ENCODE measurements at regions not wholly inside any gene's neighbourhood (a gene's known extent, or its start where the extent isn't known, plus 50 kb on each side); places are given as distances from the start of the nearest gene placed in this dataset.

DNA sequence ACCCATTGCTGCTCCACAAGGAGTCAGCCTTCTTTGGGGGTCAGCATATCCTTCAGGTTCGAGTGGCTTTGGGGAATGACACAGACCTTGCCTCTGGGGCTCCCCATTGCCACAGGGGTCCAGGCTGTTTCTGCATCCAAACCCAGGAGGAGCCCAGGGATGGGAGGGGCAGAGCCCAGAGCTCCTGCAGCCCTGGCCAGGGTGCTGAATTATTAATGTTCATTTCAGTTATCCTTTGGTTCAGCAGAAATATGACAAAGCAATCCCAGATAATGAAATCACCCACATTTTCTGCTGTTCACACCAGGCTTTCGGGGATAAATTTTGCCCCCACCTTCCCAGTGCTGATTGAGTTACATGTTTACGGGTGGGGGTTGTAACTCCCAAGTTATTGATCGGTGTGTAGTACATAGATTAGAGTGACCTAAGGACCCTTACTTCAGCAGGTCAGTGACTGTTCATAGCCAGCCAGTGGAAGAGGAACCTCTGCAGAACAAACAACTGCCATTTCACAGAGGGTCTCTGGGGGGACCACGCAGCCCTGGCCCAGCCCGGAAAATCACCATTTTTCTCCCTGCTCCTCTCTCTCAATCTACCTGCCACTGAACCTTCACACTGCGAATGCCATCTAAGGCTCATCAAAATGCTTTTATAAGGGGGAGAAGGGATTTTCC lies 240.3 kb upstream of the N4BP1 start:
- TF ChIP-seq, protein P1, sequence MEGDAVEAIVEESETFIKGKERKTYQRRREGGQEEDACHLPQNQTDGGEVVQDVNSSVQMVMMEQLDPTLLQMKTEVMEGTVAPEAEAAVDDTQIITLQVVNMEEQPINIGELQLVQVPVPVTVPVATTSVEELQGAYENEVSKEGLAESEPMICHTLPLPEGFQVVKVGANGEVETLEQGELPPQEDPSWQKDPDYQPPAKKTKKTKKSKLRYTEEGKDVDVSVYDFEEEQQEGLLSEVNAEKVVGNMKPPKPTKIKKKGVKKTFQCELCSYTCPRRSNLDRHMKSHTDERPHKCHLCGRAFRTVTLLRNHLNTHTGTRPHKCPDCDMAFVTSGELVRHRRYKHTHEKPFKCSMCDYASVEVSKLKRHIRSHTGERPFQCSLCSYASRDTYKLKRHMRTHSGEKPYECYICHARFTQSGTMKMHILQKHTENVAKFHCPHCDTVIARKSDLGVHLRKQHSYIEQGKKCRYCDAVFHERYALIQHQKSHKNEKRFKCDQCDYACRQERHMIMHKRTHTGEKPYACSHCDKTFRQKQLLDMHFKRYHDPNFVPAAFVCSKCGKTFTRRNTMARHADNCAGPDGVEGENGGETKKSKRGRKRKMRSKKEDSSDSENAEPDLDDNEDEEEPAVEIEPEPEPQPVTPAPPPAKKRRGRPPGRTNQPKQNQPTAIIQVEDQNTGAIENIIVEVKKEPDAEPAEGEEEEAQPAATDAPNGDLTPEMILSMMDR (IDR thresholded peaks at IDR 0.05) = no peak
- no peak for TF ChIP-seq POLR2A (IDR thresholded peaks at IDR 0.05)

All from esophagus squamous epithelium (tissue), 4 donors.